ENCODE measurements at regions not wholly inside any gene's neighbourhood (a gene's known extent, or its start where the extent isn't known, plus 50 kb on each side); places are given as distances from the start of the nearest gene placed in this dataset.

DNA sequence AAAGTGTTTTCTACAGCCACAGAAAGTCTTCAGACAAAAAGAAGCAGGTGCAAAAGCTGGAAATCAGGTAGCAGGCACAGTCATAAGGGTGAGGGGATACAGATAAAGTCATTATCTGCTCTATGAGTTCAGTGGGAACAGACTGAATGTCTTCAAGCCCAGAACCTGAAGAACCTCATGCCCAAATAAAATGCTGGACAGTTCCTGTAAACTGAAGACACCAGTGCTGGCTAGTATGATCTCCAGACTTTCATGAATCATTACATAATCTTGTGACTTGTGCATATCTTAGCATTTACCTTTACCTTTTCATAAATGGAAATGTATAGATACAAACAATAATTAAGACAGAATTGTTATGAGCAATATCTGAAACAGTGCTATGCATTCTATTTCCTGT, 728.7 kb downstream of the DNAH5 start:
- ATAC-seq (no peak), DNase-seq (ENCODE audit: low spot score) (no peak)
- Histone ChIP-seq H2AFZ (no peak overlapping the region), H3K79me2 (replicated peaks; ENCODE audit: insufficient read depth) (no peaks in the 10 kb centered on the region), H3K9me2 (ENCODE audit: insufficient read depth) (peaks cover 6% of the 10 kb centered on the region; the same call in 1 of the 2 replicates), H3K4me2 (no peak overlapping the region), H3K4me3 (no peak overlapping the region), H4K20me1 (replicated peaks; ENCODE audit: insufficient read depth) (no peaks in the 10 kb centered on the region), H3K36me3 (ENCODE audit: insufficient read depth) (no peaks in the 10 kb centered on the region), H3F3A (replicated peaks; ENCODE audit: low read depth) (no peaks in the 10 kb centered on the region), H3K4me1 (ENCODE audit: insufficient read depth) (no peaks in the 10 kb centered on the region), H3K27me3 (ENCODE audit: insufficient read depth) (no peaks in the 10 kb centered on the region), H3K27ac (ENCODE audit: low read depth) (no peak overlapping the region)
- H3K27me3 Mint-ChIP-seq (ENCODE audit: insufficient read depth, low read depth, poor library complexity): no peaks in the 10 kb centered on the region
- no peak overlapping the region for H3K4me3 Mint-ChIP-seq
- no peaks in the 10 kb centered on the region for H3K36me3 Mint-ChIP-seq (ENCODE audit: low read depth)
- H3K9me3 Mint-ChIP-seq: no peaks in the 10 kb centered on the region
- H3K4me1 Mint-ChIP-seq: no peaks in the 10 kb centered on the region
- TF ChIP-seq ZNF462 (CRISPR knock-in tag; IDR thresholded peaks at IDR 0.05): no peak
- no peak for TF ChIP-seq EZH2phosphoT487 (IDR thresholded peaks at IDR 0.05; ENCODE audit: unreplicated experiment)
- no peak for TF ChIP-seq ZNF114 (CRISPR knock-in tag; IDR thresholded peaks at IDR 0.05)
- no peak for TF ChIP-seq NANOG (IDR thresholded peaks at IDR 0.05; ENCODE audit: borderline replicate concordance)
- TF ChIP-seq ETS1 (IDR thresholded peaks at IDR 0.05): no peak
- no peak for TF ChIP-seq CTCF (conservative IDR thresholded peaks at IDR 0.05; ENCODE audit: low read depth in 2 of 2)
- TF ChIP-seq, protein P1, sequence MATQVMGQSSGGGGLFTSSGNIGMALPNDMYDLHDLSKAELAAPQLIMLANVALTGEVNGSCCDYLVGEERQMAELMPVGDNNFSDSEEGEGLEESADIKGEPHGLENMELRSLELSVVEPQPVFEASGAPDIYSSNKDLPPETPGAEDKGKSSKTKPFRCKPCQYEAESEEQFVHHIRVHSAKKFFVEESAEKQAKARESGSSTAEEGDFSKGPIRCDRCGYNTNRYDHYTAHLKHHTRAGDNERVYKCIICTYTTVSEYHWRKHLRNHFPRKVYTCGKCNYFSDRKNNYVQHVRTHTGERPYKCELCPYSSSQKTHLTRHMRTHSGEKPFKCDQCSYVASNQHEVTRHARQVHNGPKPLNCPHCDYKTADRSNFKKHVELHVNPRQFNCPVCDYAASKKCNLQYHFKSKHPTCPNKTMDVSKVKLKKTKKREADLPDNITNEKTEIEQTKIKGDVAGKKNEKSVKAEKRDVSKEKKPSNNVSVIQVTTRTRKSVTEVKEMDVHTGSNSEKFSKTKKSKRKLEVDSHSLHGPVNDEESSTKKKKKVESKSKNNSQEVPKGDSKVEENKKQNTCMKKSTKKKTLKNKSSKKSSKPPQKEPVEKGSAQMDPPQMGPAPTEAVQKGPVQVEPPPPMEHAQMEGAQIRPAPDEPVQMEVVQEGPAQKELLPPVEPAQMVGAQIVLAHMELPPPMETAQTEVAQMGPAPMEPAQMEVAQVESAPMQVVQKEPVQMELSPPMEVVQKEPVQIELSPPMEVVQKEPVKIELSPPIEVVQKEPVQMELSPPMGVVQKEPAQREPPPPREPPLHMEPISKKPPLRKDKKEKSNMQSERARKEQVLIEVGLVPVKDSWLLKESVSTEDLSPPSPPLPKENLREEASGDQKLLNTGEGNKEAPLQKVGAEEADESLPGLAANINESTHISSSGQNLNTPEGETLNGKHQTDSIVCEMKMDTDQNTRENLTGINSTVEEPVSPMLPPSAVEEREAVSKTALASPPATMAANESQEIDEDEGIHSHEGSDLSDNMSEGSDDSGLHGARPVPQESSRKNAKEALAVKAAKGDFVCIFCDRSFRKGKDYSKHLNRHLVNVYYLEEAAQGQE (IDR thresholded peaks at IDR 0.05; ENCODE audit: unreplicated experiment): no peak
- no peak for TF ChIP-seq EZH2 (IDR thresholded peaks at IDR 0.05; ENCODE audit: low read depth, unreplicated experiment)
- TF ChIP-seq ZNF331 (CRISPR knock-in tag; IDR thresholded peaks at IDR 0.05; ENCODE audit: low read depth): no peak
- no peak for TF ChIP-seq STAT1 (IDR thresholded peaks at IDR 0.05; ENCODE audit: unreplicated experiment)
- no peak overlapping the region for H3K27ac Mint-ChIP-seq

All from GM23338 (cell line).